ENCODE measurements at regions not wholly inside any gene's neighbourhood (a gene's known extent, or its start where the extent isn't known, plus 50 kb on each side); places are given as distances from the start of the nearest gene placed in this dataset.

GRCh38 chr3:6709178-6709577, 151.7 kb upstream of the GRM7 start (continued):
- no peak for TF ChIP-seq NKRF (IDR thresholded peaks at IDR 0.05; ENCODE audit: borderline replicate concordance)
- no peak for TF ChIP-seq HOXB6 (CRISPR knock-in tag; IDR thresholded peaks at IDR 0.05; ENCODE audit: borderline replicate concordance)
- TF ChIP-seq GATA2 (CRISPR knock-in tag; IDR thresholded peaks at IDR 0.05): no peak
- no peak for TF ChIP-seq ZNF175 (CRISPR knock-in tag; IDR thresholded peaks at IDR 0.05; ENCODE audit: low read depth)
- no peak for TF ChIP-seq PHTF2 (CRISPR knock-in tag; IDR thresholded peaks at IDR 0.05)
- no peak for TF ChIP-seq ELF1 (tag; IDR thresholded peaks at IDR 0.05)
- TF ChIP-seq ZNF24 (IDR thresholded peaks at IDR 0.05): no peak
- no peak for TF ChIP-seq NFRKB (IDR thresholded peaks at IDR 0.05; ENCODE audit: low read depth)
- TF ChIP-seq ZBTB34 (CRISPR knock-in tag; IDR thresholded peaks at IDR 0.05): no peak

- Histone ChIP-seq H3K36me3 (ENCODE audit: control insufficient read depth, insufficient read depth, low read length) (peaks cover 16% of the 10 kb centered on the region; the same call in 2 of the 3 replicates), H3K27me3 (ENCODE audit: control insufficient read depth in 2 of 2, insufficient read depth in 2 of 2, low read length in 2 of 2) (no peaks in the 10 kb centered on the region), H3K9me3 (replicated peaks; ENCODE audit: control insufficient read depth, insufficient read depth, low read depth, low read length) (no peaks in the 10 kb centered on the region), H3K9me1 (ENCODE audit: control insufficient read depth, insufficient read depth, low read length) (no peaks in the 10 kb centered on the region), H3K79me2 (ENCODE audit: control insufficient read depth, insufficient read depth, low read length) (no peaks in the 10 kb centered on the region), H4K20me1 (replicated peaks; ENCODE audit: control insufficient read depth, insufficient read depth, low read length) (no peaks in the 10 kb centered on the region), H3K4me2 (ENCODE audit: insufficient read depth, low read length) (no peak overlapping the region), H3K4me1 (replicated peaks in 1 of 2; ENCODE audit: control insufficient read depth in 2 of 2, insufficient read depth in 2 of 2, low read length in 2 of 2) (no peaks in the 10 kb centered on the region), H3K27ac (ENCODE audit: extremely low read depth, low read depth, low read length) (no peak overlapping the region), H3K4me3 (no peak overlapping the region), H2AFZ (ENCODE audit: low read depth, low read length) (no peak overlapping the region), H3K9ac (ENCODE audit: insufficient read depth in 1 of 2, low read depth in 2 of 2, low read length in 2 of 2) (no peak overlapping the region)
- in situ Hi-C loops (cut with MboI): no loop called here
- POLR2A ChIA-PET: no interaction called here
- DNase-seq (ENCODE audit: extremely low read depth in 1 of 4, low spot score in 3 of 4) (no peak), ATAC-seq (no peak), FAIRE-seq (no peak)
- intact Hi-C loops (cut with micrococcal nuclease): no loop called here
- no TSS peak for BruUV-seq (replicated peaks)
- CTCF ChIA-PET (ENCODE audit: low intra/inter-chr PET ratio): no interaction called here
- 63% methylated on average over 3 of the region's 3 CpGs for WGBS (ENCODE audit: insufficient coverage, low coverage, missing lambda C conversion rate)
- TF ChIP-seq TRIM28 (IDR thresholded peaks at IDR 0.05): no peak
- TF ChIP-seq NFE2L1 (tag; IDR thresholded peaks at IDR 0.05; ENCODE audit: borderline replicate concordance, low read depth): no peak
- TF ChIP-seq ZBTB49 (CRISPR knock-in tag; IDR thresholded peaks at IDR 0.05; ENCODE audit: borderline replicate concordance): no peak
- no peak for TF ChIP-seq EZH2 (IDR thresholded peaks at IDR 0.05; ENCODE audit: borderline replicate concordance, low read depth, low read length)
- no peak for TF ChIP-seq ZNF217 (CRISPR knock-in tag; IDR thresholded peaks at IDR 0.05)
- no peak for TF ChIP-seq ZNF639 (CRISPR knock-in tag; conservative IDR thresholded peaks at IDR 0.05 in 1 of 2, IDR thresholded peaks at IDR 0.05 in 1 of 2)
- TF ChIP-seq BRCA1 (IDR thresholded peaks at IDR 0.05): no peak
- TF ChIP-seq BRCA1 (CRISPR knock-in tag; IDR thresholded peaks at IDR 0.05): no peak
Observed at GRCh38 chr3:6714962-6715361, 146.0 kb upstream of the GRM7 start.
